HG03280 (cell line): ENCODE measurements at regions not wholly inside any gene's neighbourhood (a gene's known extent, or its start where the extent isn't known, plus 50 kb on each side); places are given as distances from the start of the nearest gene placed in this dataset.
"Not testable (repeated sequence)": the region's sequence is repeated elsewhere in the genome, so short reads cannot be mapped to it uniquely, and the experiment has no call there.

ENCODE experiments used
- ATAC-seq: cut with Tn5 transposase; IDR thresholded peaks from one replicate; pipeline ENCODE4 v1.9.1; 2021; ENCODE audit warnings: mild to moderate bottlenecking, moderate library complexity; ENCODE audit not compliant: unreplicated experiment

- ATAC-seq, result no peak
Observed at GRCh38 chr7:34382166-34382893, 275.7 kb upstream of the NPSR1 start.

- no peak for ATAC-seq
Observed at GRCh38 chr7:34385384-34385783, 272.6 kb upstream of the NPSR1 start.

GRCh38 chr7:34389332-34390078, 268.5 kb upstream of the NPSR1 start:
- ATAC-seq, result no peak

DNA sequence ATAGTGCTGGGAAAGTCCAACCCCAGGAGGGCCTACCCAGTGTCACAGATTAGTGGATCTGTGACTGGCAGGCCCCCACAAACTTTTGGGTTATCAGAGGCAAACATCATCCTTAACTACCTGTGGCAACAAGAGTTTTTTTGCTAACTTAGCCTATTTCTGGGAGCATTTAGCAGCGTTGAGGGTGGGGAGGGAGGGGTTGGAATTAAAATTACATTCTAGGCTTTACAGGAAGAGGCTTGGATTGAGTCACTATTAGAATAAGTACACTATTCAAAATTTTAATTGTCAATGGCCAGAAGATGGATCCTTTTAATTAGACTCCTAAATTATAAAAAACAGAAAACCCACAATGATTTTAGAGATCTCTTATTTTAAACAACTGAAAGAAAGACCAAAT, 267.9 kb upstream of the NPSR1 start:
- ATAC-seq, result no peak

GRCh38 chr7:34392972-34393371, 265.0 kb upstream of the NPSR1 start:
- no peak for ATAC-seq

DNA sequence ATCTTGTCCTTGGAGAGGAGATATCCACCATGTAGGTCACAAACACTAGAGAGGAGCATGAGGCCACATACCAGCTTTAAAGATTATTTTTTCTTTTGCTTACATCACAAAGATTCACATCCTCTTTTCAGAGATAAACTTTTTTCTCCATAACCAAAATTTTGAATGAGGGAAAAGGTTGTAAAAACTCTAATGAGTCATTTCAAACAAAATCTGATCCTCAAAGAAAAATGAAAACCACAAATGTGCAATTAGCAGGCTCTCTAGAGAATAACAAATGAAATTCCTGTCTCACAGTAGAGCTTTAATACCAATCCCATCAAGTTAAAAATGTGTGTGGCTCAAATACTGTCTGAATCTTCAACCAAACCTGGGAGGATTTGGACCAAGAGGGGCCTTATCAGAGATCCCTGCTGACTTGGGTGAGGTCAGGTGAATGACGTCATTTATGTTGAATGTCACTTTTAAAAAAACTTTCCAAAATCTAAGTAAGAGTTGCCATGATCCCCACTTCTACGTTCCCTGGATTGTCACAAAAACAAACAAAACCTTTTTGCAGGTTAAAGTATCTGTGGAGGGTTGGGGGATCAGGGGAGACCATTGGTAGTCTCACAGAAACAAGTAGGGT, 261.5 kb upstream of the NPSR1 start:
- no peak for ATAC-seq

GRCh38 chr7:34401776-34402175, 256.2 kb upstream of the NPSR1 start:
- ATAC-seq, result no peak

- ATAC-seq, result no peak
Observed at GRCh38 chr7:34406848-34407530, 251.0 kb upstream of the NPSR1 start.

- ATAC-seq, result no peak
Observed at GRCh38 chr7:34407586-34407985, 250.4 kb upstream of the NPSR1 start.

GRCh38 chr7:34417781-34418180, 240.2 kb upstream of the NPSR1 start:
- ATAC-seq, result no peak

GRCh38 chr7:34421526-34421925, 236.5 kb upstream of the NPSR1 start:
- no peak for ATAC-seq

DNA sequence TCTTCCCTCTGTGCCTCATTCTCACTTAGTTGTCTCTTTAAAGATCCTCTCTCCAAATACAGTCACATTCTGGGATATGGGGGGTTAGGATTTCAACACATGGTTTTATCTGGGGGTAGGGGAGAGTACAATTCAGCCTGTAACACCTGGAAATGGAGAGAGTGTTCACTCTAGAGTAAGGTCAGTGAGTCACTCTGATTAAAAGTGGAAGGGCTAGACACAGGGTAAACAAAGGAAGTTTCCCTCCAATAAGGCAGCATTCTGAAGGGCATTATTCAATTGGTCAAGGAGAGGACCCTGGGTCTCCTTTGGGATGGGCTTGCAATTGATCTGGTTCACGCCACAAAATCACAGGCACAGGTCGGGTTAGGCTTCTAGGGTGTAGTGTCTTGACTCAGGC, 232.8 kb upstream of the NPSR1 start:
- no peak for ATAC-seq

- ATAC-seq, result no peak
Observed at GRCh38 chr7:34425631-34426384, 232.2 kb upstream of the NPSR1 start.

- ATAC-seq, result no peak
Observed at GRCh38 chr7:34430456-34430855, 227.6 kb upstream of the NPSR1 start.

DNA sequence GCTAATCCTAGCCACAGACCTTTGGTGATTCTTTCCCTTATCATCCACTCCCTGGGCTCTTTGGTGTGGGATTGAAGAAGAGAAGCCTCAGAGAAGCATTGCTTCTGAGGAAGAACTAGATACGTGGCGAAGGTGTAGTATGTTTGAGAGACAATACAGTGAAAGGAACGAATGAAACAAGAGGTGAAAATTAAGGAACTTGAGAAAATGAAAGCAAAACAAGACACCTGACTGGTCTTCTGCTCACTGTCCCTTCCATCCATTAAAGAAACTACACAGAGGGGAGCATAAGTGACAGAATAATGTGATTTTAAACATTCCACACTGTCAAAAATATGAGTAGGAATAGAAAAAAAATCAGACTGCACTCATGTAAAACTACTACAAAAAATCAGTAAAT, 219.6 kb upstream of the NPSR1 start:
- ATAC-seq, result no peak

DNA sequence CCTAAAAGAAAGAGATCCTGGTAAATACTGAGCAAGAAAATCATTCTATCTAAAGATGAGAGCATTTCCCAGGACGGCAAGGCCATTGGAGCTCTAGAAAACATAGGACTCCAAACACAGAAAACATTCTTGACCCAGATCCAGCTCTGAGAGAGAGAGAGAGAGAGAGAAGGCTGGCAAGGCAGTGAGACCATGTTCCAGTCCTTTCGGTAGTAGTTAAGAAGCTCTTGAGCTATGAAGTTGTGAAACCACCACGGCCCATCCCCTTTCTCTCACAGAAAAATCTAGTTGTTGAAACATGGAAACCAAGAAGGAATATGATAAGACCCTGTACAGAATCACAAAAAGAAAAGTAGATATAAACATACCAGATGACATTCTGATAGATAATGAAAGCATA, 212.4 kb upstream of the NPSR1 start:
- no peak for ATAC-seq

GRCh38 chr7:34448531-34448930, 209.5 kb upstream of the NPSR1 start:
- not testable (repeated sequence) for ATAC-seq

DNA sequence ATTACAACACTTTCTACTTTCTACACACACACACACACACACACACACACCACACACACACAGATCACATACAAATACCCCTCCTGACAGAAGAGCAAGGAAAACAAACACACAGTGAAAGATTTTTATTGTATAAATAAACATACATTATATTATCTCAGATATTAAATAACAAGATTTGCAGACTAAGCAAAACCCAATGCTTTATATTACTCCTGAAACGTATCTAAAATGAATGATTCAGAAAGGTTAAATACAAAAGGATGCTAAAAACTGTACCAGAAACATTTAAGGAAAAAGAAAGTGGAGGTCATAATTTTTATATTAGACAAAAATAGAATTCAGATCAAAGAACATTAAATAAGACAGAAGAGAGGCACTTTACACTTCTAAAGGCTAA, 208.3 kb upstream of the NPSR1 start:
- ATAC-seq, result no peak

DNA sequence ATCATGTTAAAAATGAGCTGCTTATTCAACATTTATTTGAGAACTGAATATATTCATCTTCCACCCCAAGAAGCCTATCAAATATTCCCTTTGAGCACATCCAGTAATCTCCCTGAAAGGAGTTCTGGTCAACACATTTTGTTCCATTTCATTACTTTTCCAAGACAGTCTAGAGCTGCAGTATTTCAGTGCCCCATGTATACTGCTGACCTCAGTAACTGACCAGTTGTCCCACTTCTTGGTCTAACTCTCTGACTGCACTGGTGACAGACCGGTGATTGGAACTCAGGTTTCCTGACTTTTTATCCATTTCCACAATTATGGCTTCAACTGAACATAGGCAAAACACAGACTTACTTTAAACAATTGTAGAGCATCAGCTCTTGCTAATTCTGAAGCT, 206.8 kb upstream of the NPSR1 start:
- no peak for ATAC-seq

- ATAC-seq, result no peak
Observed at GRCh38 chr7:34451923-34452322, 206.1 kb upstream of the NPSR1 start.

GRCh38 chr7:34452363-34452762, 205.7 kb upstream of the NPSR1 start:
- no peak for ATAC-seq
